Esophagus muscularis mucosa (tissue), 4 donors: ENCODE measurements at regions not wholly inside any gene's neighbourhood (a gene's known extent, or its start where the extent isn't known, plus 50 kb on each side); places are given as distances from the start of the nearest gene placed in this dataset.

Experiments used
- DNase-seq: peaks from one replicate; pipeline ENCODE4 v3.0.0-alpha.2; 2017; ENCODE audit errors: extremely low spot score
- H3K27ac ChIP-seq, 4 donors: fragments of 200-600 bp; sonication (generic); replicated peaks in 1 of 4; 1 replicate in 3 of 4; 2 replicates in 1 of 4; pipeline ENCODE4 v1.5.1; 2016 to 2019; ENCODE audit warnings: mild to moderate bottlenecking in 1 of 4
- H3K27me3 ChIP-seq, 4 donors: fragments of 200-600 bp; sonication (generic); one replicate each; pipeline versions ENCODE4 v1.5.1 to v1.6.0; 2016 to 2019
- H3K36me3 ChIP-seq, 4 donors: fragments of 200-600 bp; sonication (generic); one replicate each; pipeline ENCODE4 v1.5.1; 2016 to 2019
- H3K4me1 ChIP-seq, 4 donors: fragments of 200-600 bp; sonication (generic); one replicate each; pipeline ENCODE4 v1.5.1; 2016 to 2019
- H3K4me3 ChIP-seq, 4 donors: fragments of 200-600 bp; sonication (generic); 1 replicate in 2 of 4; 2 replicates in 2 of 4; pipeline ENCODE4 v1.5.1; 2016 to 2019; ENCODE audit warnings: mild to moderate bottlenecking in 4 of 4, moderate library complexity in 1 of 4
- H3K9me3 ChIP-seq, 4 donors: fragments of 200-600 bp; sonication (generic); 1 replicate in 3 of 4; 2 replicates in 1 of 4; pipeline ENCODE4 v1.5.1; 2016 to 2019
- EP300 ChIP-seq: sonication (generic); formaldehyde crosslinking; IDR thresholded peaks from one replicate; pipeline ENCODE4 v1.6.1; 2017; ENCODE audit warnings: antibody characterized with exemption
- POLR2A ChIP-seq: fragments of 450-650 bp; IDR thresholded peaks from one replicate; pipeline ENCODE4 v1.6.1; 2017; ENCODE audit warnings: antibody characterized with exemption, moderate library complexity, mild to moderate bottlenecking, low read depth
- POLR2AphosphoS5 ChIP-seq, 2 donors: sonication (generic); formaldehyde crosslinking; IDR thresholded peaks; one replicate each; pipeline ENCODE4 v1.6.1; 2017; ENCODE audit warnings: antibody characterized with exemption in 2 of 2
- WGBS: methylation state at CpG from one replicate; pipeline ENCODE4 v1.1.5; 2018; 5-methylcytosine and 5-hydroxymethylcytosine counted together
- intact Hi-C: fragments of 100-400 bp; cut with DNase I; formaldehyde crosslinking; loops from one replicate; pipeline ENCODE4 v1.15.1; 2023
- TF ChIP-seq, protein P1 (sequence below), 3 experiments: fragments of 200-600 bp in 2 of 3; fragments of 450-650 bp in 1 of 3; sonication (generic) in 2 of 3; IDR thresholded peaks; one replicate each; pipeline ENCODE4 v1.5.1; 2017 to 2019; ENCODE audit warnings: antibody characterized with exemption in 3 of 3, mild to moderate bottlenecking in 2 of 3, moderate library complexity in 1 of 3

DNA sequence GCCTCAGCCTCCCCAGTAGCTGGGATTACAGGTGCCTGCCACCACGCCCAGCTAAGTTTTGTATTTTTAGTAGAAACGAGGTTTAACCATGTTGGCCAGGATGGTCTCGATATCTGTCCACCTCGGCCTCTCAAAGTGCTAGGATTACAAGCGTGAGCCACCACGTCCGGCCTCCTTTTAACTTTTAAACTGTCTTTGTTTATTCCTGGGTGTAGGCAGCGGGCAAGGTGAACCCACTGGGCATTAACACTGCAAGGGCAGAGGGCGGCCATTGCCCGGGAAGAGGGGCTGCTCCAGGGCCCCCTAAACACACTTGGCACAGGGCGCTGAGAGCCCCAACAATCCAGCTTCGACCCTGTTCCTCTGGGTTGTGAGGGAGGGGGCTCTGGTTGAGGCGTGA is 693.6 kb downstream of the BRD1 start:
- peaks cover 0 to 56% (median 1%) of the 10 kb centered on the region in 4 donors for H3K27me3 ChIP-seq
- DNase-seq: no peak
- no peaks in the 10 kb centered on the region for H3K4me1 ChIP-seq
- TF ChIP-seq POLR2AphosphoS5 (IDR thresholded peaks at IDR 0.05) (no peak), EP300 (no peak), POLR2A (no peak)
- TF ChIP-seq, protein P1, sequence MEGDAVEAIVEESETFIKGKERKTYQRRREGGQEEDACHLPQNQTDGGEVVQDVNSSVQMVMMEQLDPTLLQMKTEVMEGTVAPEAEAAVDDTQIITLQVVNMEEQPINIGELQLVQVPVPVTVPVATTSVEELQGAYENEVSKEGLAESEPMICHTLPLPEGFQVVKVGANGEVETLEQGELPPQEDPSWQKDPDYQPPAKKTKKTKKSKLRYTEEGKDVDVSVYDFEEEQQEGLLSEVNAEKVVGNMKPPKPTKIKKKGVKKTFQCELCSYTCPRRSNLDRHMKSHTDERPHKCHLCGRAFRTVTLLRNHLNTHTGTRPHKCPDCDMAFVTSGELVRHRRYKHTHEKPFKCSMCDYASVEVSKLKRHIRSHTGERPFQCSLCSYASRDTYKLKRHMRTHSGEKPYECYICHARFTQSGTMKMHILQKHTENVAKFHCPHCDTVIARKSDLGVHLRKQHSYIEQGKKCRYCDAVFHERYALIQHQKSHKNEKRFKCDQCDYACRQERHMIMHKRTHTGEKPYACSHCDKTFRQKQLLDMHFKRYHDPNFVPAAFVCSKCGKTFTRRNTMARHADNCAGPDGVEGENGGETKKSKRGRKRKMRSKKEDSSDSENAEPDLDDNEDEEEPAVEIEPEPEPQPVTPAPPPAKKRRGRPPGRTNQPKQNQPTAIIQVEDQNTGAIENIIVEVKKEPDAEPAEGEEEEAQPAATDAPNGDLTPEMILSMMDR (IDR thresholded peaks at IDR 0.05): no peak
- intact Hi-C loops: no loop called here
- H3K4me3 ChIP-seq: no peak overlapping the region
- no peaks in the 10 kb centered on the region for H3K36me3 ChIP-seq
- H3K27ac ChIP-seq: no peak overlapping the region
- 86% methylated on average over 13 of the region's 13 CpGs for WGBS
- no peaks in the 10 kb centered on the region for H3K9me3 ChIP-seq

DNA sequence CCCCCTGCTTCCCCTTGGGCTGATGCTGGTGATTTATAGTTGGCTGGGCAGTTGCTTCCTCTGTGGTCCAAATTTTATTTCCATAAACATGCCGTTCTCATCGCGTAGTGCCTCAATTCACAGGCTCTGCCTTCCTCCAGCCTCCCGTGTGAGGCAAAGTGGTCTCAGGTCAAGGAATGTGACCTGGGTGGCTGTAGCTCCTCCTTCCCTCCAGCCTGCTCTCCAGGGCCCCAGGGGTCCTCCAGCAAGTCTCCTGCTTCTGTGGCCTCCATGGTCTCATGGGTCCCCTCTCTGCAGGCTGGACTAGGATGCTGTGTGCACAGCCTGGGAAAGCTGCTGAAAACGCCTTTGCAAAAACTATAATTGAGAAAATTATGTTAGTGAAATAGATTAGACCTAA is 694.1 kb downstream of the BRD1 start:
- Histone ChIP-seq H3K4me1 (no peaks in the 10 kb centered on the region), H3K27ac (no peak overlapping the region), H3K36me3 (no peaks in the 10 kb centered on the region), H3K27me3 (peaks cover 0 to 56% (median 1%) of the 10 kb centered on the region in 4 donors), H3K9me3 (no peaks in the 10 kb centered on the region), H3K4me3 (no peak overlapping the region)
- no peak for DNase-seq
- TF ChIP-seq EP300 (no peak), POLR2AphosphoS5 (IDR thresholded peaks at IDR 0.05) (no peak), POLR2A (no peak)
- TF ChIP-seq, protein P1 (IDR thresholded peaks at IDR 0.05): no peak
- intact Hi-C loops: no loop called here
- WGBS: 27% methylated on average over 5 of the region's 5 CpGs

DNA sequence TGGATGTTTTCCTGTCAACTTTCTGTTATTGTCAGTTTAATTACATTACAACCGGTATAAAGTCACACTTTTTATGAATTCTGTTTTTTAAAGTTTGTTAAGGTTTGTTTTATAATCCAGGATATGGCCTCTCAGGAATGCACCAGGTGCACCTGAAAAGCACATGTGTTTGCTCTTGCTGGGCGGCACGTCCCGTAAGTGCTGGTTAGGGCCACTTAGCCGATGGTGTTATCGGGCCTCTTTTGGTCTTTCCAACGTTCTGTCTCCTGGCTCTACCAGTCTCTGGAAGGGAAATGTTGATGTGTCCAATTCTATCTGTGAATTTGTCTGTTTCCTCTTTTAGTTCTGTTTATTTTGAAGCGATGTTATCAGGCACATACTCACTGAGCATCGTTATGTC is 695.7 kb downstream of the BRD1 start:
- no peaks in the 10 kb centered on the region for H3K36me3 ChIP-seq
- no peak for DNase-seq
- intact Hi-C loops: no loop called here
- no peak overlapping the region for H3K4me3 ChIP-seq
- no peaks in the 10 kb centered on the region for H3K9me3 ChIP-seq
- TF ChIP-seq EP300: no peak
- no peak for TF ChIP-seq POLR2A
- no peak for TF ChIP-seq POLR2AphosphoS5 (IDR thresholded peaks at IDR 0.05)
- TF ChIP-seq, protein P1 (IDR thresholded peaks at IDR 0.05): no peak
- WGBS: 60% methylated on average over 9 of the region's 9 CpGs
- H3K27me3 ChIP-seq: peaks cover 0 to 46% (median 1%) of the 10 kb centered on the region in 4 donors
- no peak overlapping the region for H3K27ac ChIP-seq
- H3K4me1 ChIP-seq: no peaks in the 10 kb centered on the region

DNA sequence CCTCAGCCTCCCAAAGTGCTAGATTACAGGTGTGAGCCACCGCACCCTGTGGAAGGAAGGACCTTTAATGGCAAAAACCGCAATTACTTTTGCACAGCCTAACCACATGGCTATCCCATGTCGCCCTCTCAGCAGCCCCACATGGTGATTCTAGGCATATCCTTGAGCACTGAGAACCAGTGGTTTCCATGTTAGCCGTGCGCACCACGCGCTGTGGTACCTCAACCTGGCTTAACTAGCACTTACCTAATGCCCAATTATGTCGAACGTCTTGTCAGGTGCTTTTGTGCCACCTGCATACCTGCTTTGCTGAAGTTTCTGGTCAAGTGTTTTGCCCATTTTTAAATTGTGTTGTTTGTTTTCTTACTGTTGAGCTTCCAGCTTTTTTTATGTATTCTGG is 697.9 kb downstream of the BRD1 start:
- TF ChIP-seq, protein P1 (IDR thresholded peaks at IDR 0.05): no peak
- TF ChIP-seq EP300: no peak
- no peak for TF ChIP-seq POLR2AphosphoS5 (IDR thresholded peaks at IDR 0.05)
- intact Hi-C loops: no loop called here
- WGBS: 91% methylated on average over 9 of the region's 9 CpGs
- DNase-seq: no peak
- Histone ChIP-seq H3K36me3 (no peaks in the 10 kb centered on the region), H3K27me3 (peaks cover 0 to 38% (median 1%) of the 10 kb centered on the region in 4 donors), H3K4me3 (no peak overlapping the region), H3K27ac (no peak overlapping the region), H3K9me3 (no peaks in the 10 kb centered on the region), H3K4me1 (no peaks in the 10 kb centered on the region)

DNA sequence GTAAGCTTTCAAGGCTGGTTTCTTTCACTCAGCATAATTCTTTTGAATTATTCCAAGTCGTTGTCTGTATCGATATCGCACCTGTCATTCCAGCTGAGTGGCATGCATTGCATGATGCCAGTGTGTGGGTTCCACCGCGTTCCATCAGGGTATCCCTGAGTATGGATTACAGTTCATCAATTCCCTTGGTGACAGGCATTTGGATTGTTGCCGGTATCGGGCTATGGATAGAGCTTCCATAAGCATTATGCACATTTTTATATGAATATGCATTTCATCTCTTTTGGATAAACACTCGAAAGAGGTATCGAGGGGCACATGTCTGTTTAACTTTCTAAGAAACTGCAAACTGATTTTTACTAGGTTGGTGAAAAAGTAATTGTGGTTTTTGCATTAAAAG is 698.8 kb downstream of the BRD1 start:
- no peaks in the 10 kb centered on the region for H3K4me1 ChIP-seq
- no peaks in the 10 kb centered on the region for H3K36me3 ChIP-seq
- intact Hi-C loops: no loop called here
- peaks cover 0 to 31% (median 1%) of the 10 kb centered on the region in 4 donors for H3K27me3 ChIP-seq
- TF ChIP-seq EP300 (no peak), POLR2A (no peak), POLR2AphosphoS5 (IDR thresholded peaks at IDR 0.05) (no peak)
- TF ChIP-seq, protein P1 (IDR thresholded peaks at IDR 0.05): no peak
- no peak overlapping the region for H3K4me3 ChIP-seq
- DNase-seq: no peak
- H3K27ac ChIP-seq: no peak overlapping the region
- 93% methylated on average over 9 of the region's 9 CpGs for WGBS
- H3K9me3 ChIP-seq: no peaks in the 10 kb centered on the region
